H1 (cell line): ENCODE measurements at regions not wholly inside any gene's neighbourhood (a gene's known extent, or its start where the extent isn't known, plus 50 kb on each side); places are given as distances from the start of the nearest gene placed in this dataset.

Experiments
- CTCF ChIA-PET: fragments of 300-600 bp; sonication (Branson Sonifier 250); formaldehyde crosslinking; loops from one replicate; lab custom pipeline; 2021; ENCODE audit not compliant: partially characterized antibody; lab: Charles Lee
- POLR2A ChIA-PET: fragments of 300-600 bp; sonication (Branson Sonifier 250); formaldehyde crosslinking; loops from one replicate; lab custom pipeline; 2021; ENCODE audit warnings: inconsistent platforms; ENCODE audit not compliant: partially characterized antibody; lab: Charles Lee
- DNase-seq, 2 experiments: peaks; one replicate each; pipeline versions ENCODE4 v3.0.0 to v3.0.0-alpha.2; 2010 to 2022; ENCODE audit warnings: low spot score in 2 of 2, low read depth in 1 of 2, mixed read lengths in 1 of 2
- FAIRE-seq: peaks from 2 replicates; lab custom pipeline; 2011; peaks lifted over from hg19 to GRCh38; lab: Jason Lieb, UNC
- H2AFZ ChIP-seq: 2 replicates; pipeline ENCODE4 v1.8.1; 2012; ENCODE audit warnings: low read length, inconsistent platforms
- H2AK5ac ChIP-seq: 2 replicates; pipeline ENCODE4 v1.6.1; 2013; ENCODE audit warnings: low read depth, low read length
- H2BK120ac ChIP-seq: replicated peaks from 2 replicates; pipeline ENCODE3; 2013; ENCODE audit warnings: low read depth, low read length, inconsistent platforms
- H2BK12ac ChIP-seq: 2 replicates; pipeline ENCODE4 v1.6.1; 2013; ENCODE audit warnings: low read depth, low read length
- H2BK15ac ChIP-seq: 2 replicates; pipeline ENCODE4 v1.6.1; 2013; ENCODE audit warnings: low read length
- H2BK20ac ChIP-seq: 2 replicates; pipeline ENCODE4 v1.6.1; 2013; ENCODE audit warnings: low read length
- H2BK5ac ChIP-seq: 2 replicates; pipeline ENCODE4 v1.6.1; 2013; ENCODE audit warnings: low read depth, low read length
- H3K14ac ChIP-seq: 2 replicates; pipeline ENCODE4 v1.6.1; 2013; ENCODE audit warnings: inconsistent platforms; ENCODE audit not compliant: insufficient read length
- H3K18ac ChIP-seq: 2 replicates; pipeline ENCODE4 v1.6.1; 2013; ENCODE audit warnings: low read length; ENCODE audit errors: extremely low read depth
- H3K23ac ChIP-seq: 2 replicates; pipeline ENCODE4 v1.6.1; 2013; ENCODE audit warnings: inconsistent platforms; ENCODE audit not compliant: insufficient read length
- H3K23me2 ChIP-seq: 2 replicates; pipeline ENCODE4 v1.6.1; 2013; ENCODE audit warnings: low read depth, low read length
- H3K27ac ChIP-seq: 2 replicates; pipeline ENCODE4 v1.6.1; 2011; ENCODE audit warnings: low read depth, low read length, inconsistent platforms
- H3K27me3 ChIP-seq, 4 experiments: replicated peaks in 1 of 4; 1 replicate in 1 of 4; 2 replicates in 3 of 4; pipeline versions ENCODE4 v1.6.1 to v1.8.1; 2011 to 2013; ENCODE audit warnings: low read length in 3 of 4, mild to moderate bottlenecking in 3 of 4, inconsistent platforms in 2 of 4, mixed read lengths in 2 of 4, moderate library complexity in 1 of 4; ENCODE audit not compliant: control insufficient read depth in 3 of 4, insufficient read depth in 3 of 4; ENCODE audit errors: extremely low read depth in 1 of 4
- H3K36me3 ChIP-seq, 4 experiments: 2 replicates each; pipeline versions ENCODE4 v1.6.1 to v1.8.1; 2011 to 2013; ENCODE audit warnings: mild to moderate bottlenecking in 4 of 4, low read length in 3 of 4, moderate library complexity in 2 of 4, control low read depth in 1 of 4, inconsistent platforms in 1 of 4; ENCODE audit not compliant: insufficient read depth in 4 of 4, control insufficient read depth in 2 of 4
- H3K4ac ChIP-seq: replicated peaks from 2 replicates; pipeline ENCODE3; 2013; ENCODE audit warnings: low read length, low read depth, mixed read lengths, inconsistent platforms; ENCODE audit not compliant: insufficient read length
- H3K4me1 ChIP-seq, 4 experiments: replicated peaks in 1 of 4; 1 replicate in 1 of 4; 2 replicates in 3 of 4; pipeline versions ENCODE4 v1.6.1 to v1.8.1; 2011 to 2013; ENCODE audit warnings: low read length in 3 of 4, inconsistent platforms in 2 of 4, mixed read lengths in 1 of 4; ENCODE audit not compliant: insufficient read depth in 4 of 4, control insufficient read depth in 3 of 4
- H3K4me2 ChIP-seq, 2 experiments: 2 replicates each; pipeline versions ENCODE4 v1.6.1 to v1.8.1; 2011 to 2013; ENCODE audit warnings: low read depth in 2 of 2, low read length in 2 of 2, control low read depth in 1 of 2, inconsistent platforms in 1 of 2, mild to moderate bottlenecking in 1 of 2; ENCODE audit not compliant: insufficient read depth in 1 of 2
- H3K4me3 ChIP-seq, 4 experiments: fragments of 200-600, 300-600 bp in 1 of 4; sonication (generic), shearing (Covaris generic), sonication (Bioruptor Twin) in 1 of 4; 2 replicates each; pipeline versions ENCODE4 v1.5.1 to v1.8.1; 2011 to 2016; ENCODE audit warnings: low read length in 4 of 4, low read depth in 3 of 4, control low read depth in 2 of 4, inconsistent platforms in 2 of 4, mild to moderate bottlenecking in 2 of 4, mixed read lengths in 1 of 4, moderate library complexity in 1 of 4; ENCODE audit not compliant: insufficient read depth in 2 of 4; ENCODE audit errors: extremely low read depth in 1 of 4
- H3K56ac ChIP-seq: replicated peaks from 2 replicates; pipeline ENCODE3; 2013; ENCODE audit warnings: low read depth, mild to moderate bottlenecking, mixed read lengths, low read length, inconsistent platforms; ENCODE audit not compliant: insufficient read length
- H3K79me1 ChIP-seq: 2 replicates; pipeline ENCODE4 v1.6.1; 2013; ENCODE audit warnings: low read depth, low read length, control low read depth
- H3K79me2 ChIP-seq, 2 experiments: 2 replicates each; pipeline versions ENCODE4 v1.6.1 to v1.8.1; 2012 to 2013; ENCODE audit warnings: low read length in 2 of 2, mild to moderate bottlenecking in 2 of 2, inconsistent platforms in 1 of 2; ENCODE audit not compliant: insufficient read depth in 2 of 2, control insufficient read depth in 1 of 2
- H3K9ac ChIP-seq, 4 experiments: replicated peaks in 1 of 4; 1 replicate in 1 of 4; 2 replicates in 3 of 4; pipeline versions ENCODE4 v1.6.1 to v1.8.1; 2011 to 2013; ENCODE audit warnings: low read depth in 3 of 4, low read length in 3 of 4, control low read depth in 2 of 4, mild to moderate bottlenecking in 2 of 4, moderate library complexity in 2 of 4, inconsistent platforms in 1 of 4; ENCODE audit errors: extremely low read depth in 1 of 4
- H3K9me3 ChIP-seq, 2 experiments: 2 replicates each; pipeline versions ENCODE4 v1.6.1 to v1.8.1; 2012 to 2013; ENCODE audit warnings: mild to moderate bottlenecking in 2 of 2, moderate library complexity in 2 of 2, control low read depth in 1 of 2, inconsistent platforms in 1 of 2, low read depth in 1 of 2, low read length in 1 of 2, mixed read lengths in 1 of 2; ENCODE audit not compliant: insufficient read depth in 2 of 2
- H4K20me1 ChIP-seq, 2 experiments: replicated peaks in 1 of 2; 2 replicates each; pipeline versions ENCODE3 to v1.8.1; 2011 to 2013; ENCODE audit warnings: inconsistent platforms in 2 of 2, low read length in 2 of 2, mild to moderate bottlenecking in 1 of 2; ENCODE audit not compliant: insufficient read depth in 2 of 2, control insufficient read depth in 1 of 2
- H4K5ac ChIP-seq: 2 replicates; pipeline ENCODE4 v1.6.1; 2013; ENCODE audit warnings: low read length, low read depth, mixed read lengths, inconsistent platforms; ENCODE audit not compliant: insufficient read length
- H4K8ac ChIP-seq: 2 replicates; pipeline ENCODE4 v1.8.0; 2013; ENCODE audit warnings: mild to moderate bottlenecking, moderate library complexity, low read length, inconsistent platforms; ENCODE audit not compliant: insufficient read depth; ENCODE audit errors: extremely low read depth
- H4K91ac ChIP-seq: replicated peaks from 2 replicates; pipeline ENCODE3; 2013; ENCODE audit warnings: low read length, mixed read lengths, inconsistent platforms; ENCODE audit not compliant: insufficient read length
- ASH2L ChIP-seq: fragments of 200-600, 300-600 bp; sonication (generic); IDR thresholded peaks from one replicate; pipeline ENCODE4 v1.7.1; 2017; ENCODE audit warnings: low read length
- CBX5 ChIP-seq: fragments of 300-800, 300-1000 bp; sonication (generic); IDR thresholded peaks from 2 replicates; pipeline ENCODE4 v1.7.1; 2016; ENCODE audit warnings: antibody characterized with exemption, low read length, low read depth
- CREB1 ChIP-seq: IDR thresholded peaks from 2 replicates; pipeline ENCODE4 v1.6.1; 2012; ENCODE audit warnings: inconsistent platforms
- GABPA ChIP-seq: IDR thresholded peaks from 2 replicates; pipeline ENCODE4 v1.6.1; 2011; ENCODE audit warnings: mild to moderate bottlenecking, low read length, moderate library complexity, borderline replicate concordance; ENCODE audit not compliant: insufficient read depth
- KDM4A ChIP-seq: IDR thresholded peaks from one replicate; pipeline ENCODE4 v1.7.1; 2012; ENCODE audit warnings: low read depth, mild to moderate bottlenecking, moderate library complexity, low read length, inconsistent platforms; ENCODE audit not compliant: severe bottlenecking
- KDM5A ChIP-seq: fragments of 200-600 bp; IDR thresholded peaks from 2 replicates; pipeline ENCODE4 v1.7.1; 2012; ENCODE audit warnings: mild to moderate bottlenecking, low read length, inconsistent platforms, mixed read lengths
- RFX5 ChIP-seq: IDR thresholded peaks from 2 replicates; pipeline ENCODE4 v1.6.1; 2011; ENCODE audit warnings: low read depth, low read length, improper control_type of control experiment, borderline replicate concordance
- RXRA ChIP-seq: IDR thresholded peaks from 2 replicates; pipeline ENCODE4 v1.6.1; 2011; ENCODE audit warnings: low read depth, mild to moderate bottlenecking, low read length, moderate library complexity; ENCODE audit not compliant: insufficient read depth
- SIN3A ChIP-seq, 2 experiments: IDR thresholded peaks in 1 of 2; conservative IDR thresholded peaks in 1 of 2; 2 replicates each; pipeline ENCODE4 v1.6.1; 2011 to 2012; ENCODE audit warnings: low read length in 2 of 2, improper control_type of control experiment in 1 of 2, low read depth in 1 of 2, mild to moderate bottlenecking in 1 of 2
- TCF12 ChIP-seq: IDR thresholded peaks from 2 replicates; pipeline ENCODE4 v1.6.1; 2011; ENCODE audit warnings: low read depth, mild to moderate bottlenecking, low read length
- TEAD4 ChIP-seq: IDR thresholded peaks from 2 replicates; pipeline ENCODE4 v1.6.1; 2012; ENCODE audit warnings: low read depth, low read length, inconsistent platforms, mixed read lengths
- WGBS, 2 experiments: shearing (Covaris generic) in 1 of 2; methylation state at CpG; one replicate each; pipeline versions ENCODE4 v1.1.6 to v1.1.7; 2013 to 2015; ENCODE audit warnings: low lambda C conversion rate in 2 of 2, mixed read lengths in 2 of 2, inconsistent platforms in 1 of 2, low coverage in 1 of 2, missing lambda C conversion rate in 1 of 2; ENCODE audit not compliant: insufficient replicate concordance in 2 of 2, insufficient coverage in 1 of 2, insufficient read length in 1 of 2; ENCODE audit errors: extremely low coverage in 1 of 2, missing lambda C conversion rate in 1 of 2; 5-methylcytosine and 5-hydroxymethylcytosine counted together
- TF ChIP-seq, protein P1 (sequence below): IDR thresholded peaks from 2 replicates; pipeline ENCODE4 v1.6.1; 2011; ENCODE audit warnings: low read depth, mild to moderate bottlenecking, low read length; ENCODE audit not compliant: insufficient read depth

DNA sequence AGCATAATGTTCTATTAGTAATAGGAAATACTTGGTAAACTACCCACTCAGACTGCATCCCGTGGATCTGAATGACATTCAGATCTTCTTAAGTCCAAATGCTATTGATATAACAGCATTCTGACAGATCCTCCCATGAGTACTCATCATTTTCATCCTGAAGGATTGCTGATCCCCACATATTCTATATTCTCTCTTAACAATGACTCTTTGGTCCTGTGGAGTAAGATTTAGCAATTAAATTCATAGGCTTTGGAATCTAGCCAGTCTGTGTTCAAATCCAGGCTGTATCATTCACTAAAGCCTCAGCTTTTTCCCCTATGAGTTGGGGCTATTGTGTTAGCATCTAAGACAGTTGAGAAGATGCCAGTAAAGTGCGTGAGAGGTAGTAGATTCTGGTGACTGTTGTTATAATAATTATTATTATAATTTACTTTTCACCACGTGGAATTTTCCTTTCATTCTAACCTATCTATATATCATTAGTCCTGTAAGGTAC, 591.3 kb upstream of the SYT4 start:
- Histone ChIP-seq H3K56ac (no peak overlapping the region), H2BK120ac (no peak overlapping the region), H3K36me3 (no peaks in the 10 kb centered on the region), H3K23me2 (no peaks in the 10 kb centered on the region), H3K14ac (no peak overlapping the region), H2AFZ (no peak overlapping the region), H3K23ac (no peak overlapping the region), H4K8ac (no peak overlapping the region), H3K4me1 (no peaks in the 10 kb centered on the region), H3K79me2 (no peaks in the 10 kb centered on the region), H4K20me1 (no peaks in the 10 kb centered on the region), H3K4ac (no peak overlapping the region), H2BK20ac (no peak overlapping the region), H3K27ac (no peak overlapping the region), H3K27me3 (no peaks in the 10 kb centered on the region), H3K18ac (no peak overlapping the region), H2BK12ac (no peak overlapping the region), H3K4me3 (no peak overlapping the region), H2BK15ac (no peak overlapping the region), H4K91ac (no peak overlapping the region), H3K79me1 (no peaks in the 10 kb centered on the region), H4K5ac (no peak overlapping the region), H2BK5ac (no peak overlapping the region), H2AK5ac (no peak overlapping the region), H3K4me2 (no peak overlapping the region), H3K9ac (no peak overlapping the region), H3K9me3 (no peaks in the 10 kb centered on the region)
- no peak for FAIRE-seq
- 84% methylated on average over 3 of the region's 3 CpGs; no CpG with 5 or more reads in 1 of the 2 experiments for WGBS, 2 experiments
- CTCF ChIA-PET: interaction anchor here (0.9 kb wide), 1 partner anchor 12 kb away, joined by 3 read pairs; no protein-coding TSS in a partner anchor
- DNase-seq: no peak
- POLR2A ChIA-PET: no interaction called here
- TF ChIP-seq RXRA: no peak
- TF ChIP-seq SIN3A (conservative IDR thresholded peaks at IDR 0.05 in 1 of 2, IDR thresholded peaks at IDR 0.05 in 1 of 2; ENCODE audit: low read depth in 1 of 2, low read length in 2 of 2): no peak
- no peak for TF ChIP-seq KDM5A
- TF ChIP-seq, protein P1, sequence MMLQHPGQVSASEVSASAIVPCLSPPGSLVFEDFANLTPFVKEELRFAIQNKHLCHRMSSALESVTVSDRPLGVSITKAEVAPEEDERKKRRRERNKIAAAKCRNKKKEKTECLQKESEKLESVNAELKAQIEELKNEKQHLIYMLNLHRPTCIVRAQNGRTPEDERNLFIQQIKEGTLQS: no peak
- no peak for TF ChIP-seq TEAD4
- no peak for TF ChIP-seq GABPA
- no peak for TF ChIP-seq ASH2L
- no peak for TF ChIP-seq TCF12
- no peak for TF ChIP-seq CREB1
- no peak for TF ChIP-seq CBX5
- no peak for TF ChIP-seq RFX5
- TF ChIP-seq KDM4A: no peak
